Nephron (organoid): ENCODE measurements at regions not wholly inside any gene's neighbourhood (a gene's known extent, or its start where the extent isn't known, plus 50 kb on each side); places are given as distances from the start of the nearest gene placed in this dataset.

Experiments
- H3K27ac Mint-ChIP-seq, 3 experiments: 2 replicates each; pipeline ENCODE4 v1.8.0; 2020; ENCODE audit warnings: mixed read lengths in 3 of 3, mild to moderate bottlenecking in 2 of 3, moderate library complexity in 1 of 3
- H3K27me3 Mint-ChIP-seq: 2 replicates; pipeline ENCODE4 v1.8.0; 2021; ENCODE audit warnings: low read depth, mild to moderate bottlenecking, moderate library complexity, mixed read lengths
- H3K36me3 Mint-ChIP-seq: 2 replicates; pipeline ENCODE4 v1.8.0; 2020; ENCODE audit warnings: low read depth, mixed read lengths
- H3K4me1 Mint-ChIP-seq: 2 replicates; pipeline ENCODE4 v1.8.0; 2020; ENCODE audit warnings: mixed read lengths
- H3K4me3 Mint-ChIP-seq, 3 experiments: 2 replicates each; pipeline ENCODE4 v1.8.0; 2020; ENCODE audit warnings: mild to moderate bottlenecking in 3 of 3, mixed read lengths in 3 of 3, moderate library complexity in 2 of 3
- H3K9me3 Mint-ChIP-seq: 2 replicates; pipeline ENCODE4 v1.8.0; 2020; ENCODE audit warnings: mixed read lengths
- TF ChIP-seq, protein P1 (sequence below), 3 experiments: fragments of 200-600 bp; sonication (generic); IDR thresholded peaks; one replicate each; pipeline ENCODE4 v1.5.0; 2021; ENCODE audit warnings: antibody characterized with exemption in 3 of 3; ENCODE audit not compliant: unreplicated experiment in 3 of 3

DNA sequence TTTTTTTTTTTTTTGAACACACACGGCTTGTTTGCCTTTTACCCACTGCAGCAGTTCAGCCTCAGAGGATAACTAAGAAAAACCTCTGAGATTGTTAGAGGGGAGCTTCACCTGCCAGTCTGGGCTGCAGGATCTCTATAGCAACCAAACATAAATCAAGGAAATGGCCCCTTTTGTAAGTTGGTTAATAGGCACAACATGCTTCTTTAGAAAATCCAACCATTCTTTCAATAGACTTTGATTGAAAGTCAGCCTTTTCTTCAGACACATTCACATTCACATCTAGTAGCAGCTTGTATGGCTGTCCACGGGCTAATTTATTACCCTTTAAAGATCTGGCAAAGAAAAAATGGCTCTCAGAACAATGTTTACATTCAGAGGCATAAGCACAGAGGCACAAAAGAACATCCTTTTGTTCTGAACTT, 136.6 kb upstream of the RARB start:
- H3K27me3 Mint-ChIP-seq, result no peaks in the 10 kb centered on the region
- no peaks in the 10 kb centered on the region for H3K9me3 Mint-ChIP-seq
- H3K4me3 Mint-ChIP-seq, result no peak overlapping the region
- no peaks in the 10 kb centered on the region for H3K36me3 Mint-ChIP-seq
- TF ChIP-seq, protein P1, sequence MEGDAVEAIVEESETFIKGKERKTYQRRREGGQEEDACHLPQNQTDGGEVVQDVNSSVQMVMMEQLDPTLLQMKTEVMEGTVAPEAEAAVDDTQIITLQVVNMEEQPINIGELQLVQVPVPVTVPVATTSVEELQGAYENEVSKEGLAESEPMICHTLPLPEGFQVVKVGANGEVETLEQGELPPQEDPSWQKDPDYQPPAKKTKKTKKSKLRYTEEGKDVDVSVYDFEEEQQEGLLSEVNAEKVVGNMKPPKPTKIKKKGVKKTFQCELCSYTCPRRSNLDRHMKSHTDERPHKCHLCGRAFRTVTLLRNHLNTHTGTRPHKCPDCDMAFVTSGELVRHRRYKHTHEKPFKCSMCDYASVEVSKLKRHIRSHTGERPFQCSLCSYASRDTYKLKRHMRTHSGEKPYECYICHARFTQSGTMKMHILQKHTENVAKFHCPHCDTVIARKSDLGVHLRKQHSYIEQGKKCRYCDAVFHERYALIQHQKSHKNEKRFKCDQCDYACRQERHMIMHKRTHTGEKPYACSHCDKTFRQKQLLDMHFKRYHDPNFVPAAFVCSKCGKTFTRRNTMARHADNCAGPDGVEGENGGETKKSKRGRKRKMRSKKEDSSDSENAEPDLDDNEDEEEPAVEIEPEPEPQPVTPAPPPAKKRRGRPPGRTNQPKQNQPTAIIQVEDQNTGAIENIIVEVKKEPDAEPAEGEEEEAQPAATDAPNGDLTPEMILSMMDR (IDR thresholded peaks at IDR 0.05; ENCODE audit: unreplicated experiment in 3 of 3), result no peak
- H3K4me1 Mint-ChIP-seq, result peaks cover 57% of the 10 kb centered on the region
- peak overlapping the region; percentile 52 to 82 (median 69) for H3K27ac Mint-ChIP-seq

DNA sequence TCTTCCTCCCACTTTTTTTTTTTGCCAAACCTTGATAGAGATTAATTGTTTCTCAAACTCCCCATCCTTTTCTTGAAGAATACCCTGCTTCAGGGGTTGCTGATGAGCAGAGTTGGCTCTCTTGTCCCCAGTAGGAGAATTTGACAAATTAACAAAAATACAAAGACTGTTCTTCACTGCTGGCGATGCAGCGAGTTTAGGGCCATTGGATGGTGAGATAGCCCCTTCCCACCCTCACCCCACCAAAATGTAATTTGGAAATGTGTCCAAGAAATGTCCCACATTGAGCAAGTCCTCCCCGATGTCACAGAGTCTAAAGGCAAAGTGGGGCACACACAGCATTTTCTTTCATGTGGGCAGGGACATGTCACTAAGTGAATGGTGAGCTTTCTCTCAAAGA, 136.0 kb upstream of the RARB start:
- H3K36me3 Mint-ChIP-seq, result no peaks in the 10 kb centered on the region
- H3K27me3 Mint-ChIP-seq, result no peaks in the 10 kb centered on the region
- H3K9me3 Mint-ChIP-seq, result no peaks in the 10 kb centered on the region
- H3K4me3 Mint-ChIP-seq, result no peak overlapping the region
- H3K27ac Mint-ChIP-seq, result peak overlapping the region; percentile 65 to 82 (median 69)
- TF ChIP-seq, protein P1 (IDR thresholded peaks at IDR 0.05; ENCODE audit: unreplicated experiment in 3 of 3), result no peak
- peaks cover 57% of the 10 kb centered on the region for H3K4me1 Mint-ChIP-seq

GRCh38 chr3:25292595-25292994, 135.5 kb upstream of the RARB start:
- Mint-ChIP-seq H3K9me3 (no peaks in the 10 kb centered on the region), H3K36me3 (no peaks in the 10 kb centered on the region), H3K4me3 (no peak overlapping the region), H3K27ac (peak overlapping the region; percentile 65 to 82 (median 69)), H3K27me3 (no peaks in the 10 kb centered on the region), H3K4me1 (peaks cover 58% of the 10 kb centered on the region)
- TF ChIP-seq, protein P1 (IDR thresholded peaks at IDR 0.05; ENCODE audit: unreplicated experiment in 3 of 3), result no peak

DNA sequence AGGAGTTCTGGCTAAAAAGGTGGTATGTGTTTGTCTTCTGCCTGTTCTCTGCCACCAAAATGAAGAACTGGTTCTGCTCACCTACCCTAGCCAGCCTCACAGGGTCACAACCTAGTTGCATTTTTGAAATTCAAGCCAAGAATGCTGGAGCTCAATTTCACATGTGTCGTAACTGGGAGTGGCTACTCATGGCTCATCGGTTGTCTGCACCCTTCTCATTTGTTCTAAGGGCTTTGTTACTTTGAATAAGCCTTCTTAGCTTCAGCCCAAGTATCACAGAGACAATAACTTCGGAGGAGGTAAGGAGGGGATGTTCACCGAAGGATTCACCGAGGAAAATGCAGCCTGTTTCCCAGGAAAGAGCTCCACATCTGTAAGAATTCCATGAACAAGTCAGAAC, 134.3 kb upstream of the RARB start:
- no peaks in the 10 kb centered on the region for H3K9me3 Mint-ChIP-seq
- H3K27ac Mint-ChIP-seq, result peak overlapping the region; percentile 68 to 97 (median 82)
- no peaks in the 10 kb centered on the region for H3K36me3 Mint-ChIP-seq
- peaks cover 64% of the 10 kb centered on the region for H3K4me1 Mint-ChIP-seq
- H3K4me3 Mint-ChIP-seq, result peak overlapping the region in 2 of 3 experiments; percentile 38 to 57
- TF ChIP-seq, protein P1 (IDR thresholded peaks at IDR 0.05; ENCODE audit: unreplicated experiment in 3 of 3), result no peak
- no peaks in the 10 kb centered on the region for H3K27me3 Mint-ChIP-seq

- Mint-ChIP-seq H3K27ac (peak overlapping the region in 2 of 3 experiments; percentile 68 to 97), H3K27me3 (no peaks in the 10 kb centered on the region), H3K4me3 (no peak overlapping the region), H3K9me3 (no peaks in the 10 kb centered on the region), H3K36me3 (no peaks in the 10 kb centered on the region), H3K4me1 (peaks cover 58% of the 10 kb centered on the region)
- TF ChIP-seq, protein P1 (IDR thresholded peaks at IDR 0.05; ENCODE audit: unreplicated experiment in 3 of 3), result no peak
Measured at GRCh38 chr3:25294169-25294805, 133.8 kb upstream of the RARB start.
